ENCODE measurements at regions not wholly inside any gene's neighbourhood (a gene's known extent, or its start where the extent isn't known, plus 50 kb on each side); places are given as distances from the start of the nearest gene placed in this dataset.
"Not testable (repeated sequence)": the region's sequence is repeated elsewhere in the genome, so short reads cannot be mapped to it uniquely, and the experiment has no call there.

DNA sequence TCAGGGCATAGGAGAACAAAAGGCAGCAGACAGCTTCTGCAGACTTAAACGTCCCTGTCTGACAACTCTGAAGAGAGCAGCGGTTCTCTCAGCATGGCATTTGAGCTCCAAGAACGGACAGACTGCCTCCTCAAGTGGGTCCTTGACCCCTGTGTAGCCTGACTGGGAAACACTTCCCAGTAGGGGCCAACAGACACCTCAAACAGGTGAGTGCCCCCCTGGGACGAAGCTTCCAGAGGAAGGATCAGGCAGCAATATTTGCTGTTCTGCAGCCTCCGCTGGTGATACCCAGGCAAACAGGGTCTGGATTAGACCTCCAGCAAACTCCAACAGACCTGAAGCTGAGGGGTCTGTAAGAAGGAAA, 66.9 kb upstream of the NEDD9 start:
- H3K9ac ChIP-seq (ENCODE audit: low read length in 3 of 3); H3K4me3 ChIP-seq (ENCODE audit: low read length in 3 of 3); DNase-seq; H3K4me1 ChIP-seq (ENCODE audit: control insufficient read depth in 2 of 3, insufficient read depth in 2 of 3, low read depth in 1 of 3, low read length in 3 of 3); H3K36me3 ChIP-seq (ENCODE audit: control insufficient read depth in 2 of 3, insufficient read depth in 3 of 3, low read length in 3 of 3); intact Hi-C loops (cut with DNase I); FAIRE-seq; H3K27me3 ChIP-seq (ENCODE audit: control insufficient read depth, insufficient read depth, low read length); H3K9me3 ChIP-seq (ENCODE audit: control insufficient read depth in 2 of 3, insufficient read depth in 1 of 3, low read length in 3 of 3); H3K27ac ChIP-seq (ENCODE audit: low read depth in 2 of 2, low read length in 2 of 2): not testable (repeated sequence)

DNA sequence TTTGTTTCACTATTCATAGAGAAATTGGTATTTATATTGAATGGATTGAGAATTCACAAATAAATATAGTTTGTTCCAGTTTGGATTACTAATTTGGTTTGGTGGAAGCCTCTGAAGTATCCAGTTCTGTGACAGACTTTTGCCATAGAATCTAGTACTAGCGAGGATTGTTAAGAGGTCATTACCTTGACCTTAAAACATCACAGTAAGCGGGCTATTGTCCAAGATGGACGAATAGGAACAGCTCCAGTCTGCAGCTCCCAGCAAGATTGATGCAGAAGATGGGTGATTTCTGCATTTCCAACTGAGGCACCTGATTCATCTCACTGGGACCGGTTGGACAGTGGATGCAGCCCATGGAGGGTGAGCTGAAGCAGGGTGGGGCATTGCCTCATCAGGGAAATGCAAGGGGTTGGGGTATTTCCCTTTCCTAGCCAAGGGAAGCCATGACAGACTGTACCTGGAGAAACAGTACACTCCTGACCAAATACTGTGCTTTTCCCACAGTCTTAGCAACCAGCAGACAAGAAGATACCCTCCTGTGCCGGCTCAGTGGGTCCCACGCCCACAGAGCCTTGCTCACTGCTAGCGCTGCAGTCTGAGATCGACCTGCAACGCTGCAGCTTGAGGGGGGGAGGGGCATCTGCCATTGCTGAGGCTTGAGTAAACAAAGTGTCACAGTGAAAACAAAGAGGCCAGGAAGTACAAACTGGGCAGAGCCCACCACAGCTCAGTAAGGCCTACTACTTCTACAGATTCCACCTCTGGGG, 66.4 kb upstream of the NEDD9 start:
- peak in 4 of 5 donors; percentile 55 to 75 (median 64) for DNase-seq
- no peak overlapping the region for H3K9ac ChIP-seq (ENCODE audit: low read length in 3 of 3)

DNA sequence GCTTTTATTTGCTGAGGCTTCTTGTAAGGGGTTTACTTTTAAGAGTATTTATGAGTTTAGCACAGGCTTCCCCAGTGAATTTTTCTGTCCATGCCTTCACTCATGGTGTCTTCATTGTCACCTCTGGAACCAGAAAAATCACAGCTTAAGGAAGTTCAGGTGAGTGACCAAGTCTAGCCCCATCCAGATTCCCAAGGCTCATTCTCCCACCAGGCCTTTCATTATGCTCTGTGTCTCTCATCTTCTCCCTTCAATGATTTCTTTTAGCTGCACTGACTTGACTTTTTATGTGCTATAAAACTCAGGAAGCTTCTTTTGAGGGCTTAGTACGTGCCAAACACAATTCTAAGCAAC, 64.9 kb upstream of the NEDD9 start:
- Histone ChIP-seq H3K9ac (ENCODE audit: low read length in 3 of 3) (no peak overlapping the region), H3K27me3 (ENCODE audit: control insufficient read depth, insufficient read depth, low read length) (no peaks in the 10 kb centered on the region), H3K9me3 (ENCODE audit: control insufficient read depth in 2 of 3, insufficient read depth in 1 of 3, low read length in 3 of 3) (no peaks in the 10 kb centered on the region), H3K4me3 (ENCODE audit: low read length in 3 of 3) (no peak overlapping the region), H3K27ac (ENCODE audit: low read depth in 2 of 2, low read length in 2 of 2) (no peak overlapping the region), H3K36me3 (ENCODE audit: control insufficient read depth in 2 of 3, insufficient read depth in 3 of 3, low read length in 3 of 3) (no peaks in the 10 kb centered on the region), H3K4me1 (ENCODE audit: control insufficient read depth in 2 of 3, insufficient read depth in 2 of 3, low read depth in 1 of 3, low read length in 3 of 3) (peaks cover 0 to 8% (median 3%) of the 10 kb centered on the region in 3 donors)
- DNase-seq = no peak
- TF ChIP-seq, protein P1, sequence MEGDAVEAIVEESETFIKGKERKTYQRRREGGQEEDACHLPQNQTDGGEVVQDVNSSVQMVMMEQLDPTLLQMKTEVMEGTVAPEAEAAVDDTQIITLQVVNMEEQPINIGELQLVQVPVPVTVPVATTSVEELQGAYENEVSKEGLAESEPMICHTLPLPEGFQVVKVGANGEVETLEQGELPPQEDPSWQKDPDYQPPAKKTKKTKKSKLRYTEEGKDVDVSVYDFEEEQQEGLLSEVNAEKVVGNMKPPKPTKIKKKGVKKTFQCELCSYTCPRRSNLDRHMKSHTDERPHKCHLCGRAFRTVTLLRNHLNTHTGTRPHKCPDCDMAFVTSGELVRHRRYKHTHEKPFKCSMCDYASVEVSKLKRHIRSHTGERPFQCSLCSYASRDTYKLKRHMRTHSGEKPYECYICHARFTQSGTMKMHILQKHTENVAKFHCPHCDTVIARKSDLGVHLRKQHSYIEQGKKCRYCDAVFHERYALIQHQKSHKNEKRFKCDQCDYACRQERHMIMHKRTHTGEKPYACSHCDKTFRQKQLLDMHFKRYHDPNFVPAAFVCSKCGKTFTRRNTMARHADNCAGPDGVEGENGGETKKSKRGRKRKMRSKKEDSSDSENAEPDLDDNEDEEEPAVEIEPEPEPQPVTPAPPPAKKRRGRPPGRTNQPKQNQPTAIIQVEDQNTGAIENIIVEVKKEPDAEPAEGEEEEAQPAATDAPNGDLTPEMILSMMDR (IDR thresholded peaks at IDR 0.05; ENCODE audit: borderline replicate concordance, extremely low read depth, insufficient read depth) = no peak
- no peak for FAIRE-seq
- intact Hi-C loops (cut with DNase I) = no loop called here

More for the DNA sequence above, 66.4 kb upstream of the NEDD9 start:
- H3K27me3 ChIP-seq (ENCODE audit: control insufficient read depth, insufficient read depth, low read length) = no peaks in the 10 kb centered on the region
- H3K27ac ChIP-seq (ENCODE audit: low read depth in 2 of 2, low read length in 2 of 2) = no peak overlapping the region
- H3K36me3 ChIP-seq (ENCODE audit: control insufficient read depth in 2 of 3, insufficient read depth in 3 of 3, low read length in 3 of 3) = no peaks in the 10 kb centered on the region
- no peak overlapping the region for H3K4me3 ChIP-seq (ENCODE audit: low read length in 3 of 3)
- H3K4me1 ChIP-seq (ENCODE audit: control insufficient read depth in 2 of 3, insufficient read depth in 2 of 3, low read depth in 1 of 3, low read length in 3 of 3) = peaks cover 0 to 8% (median 3%) of the 10 kb centered on the region in 3 donors
- no peaks in the 10 kb centered on the region for H3K9me3 ChIP-seq (ENCODE audit: control insufficient read depth in 2 of 3, insufficient read depth in 1 of 3, low read length in 3 of 3)
- intact Hi-C loops (cut with DNase I) = no loop called here
- TF ChIP-seq, protein P1 (IDR thresholded peaks at IDR 0.05; ENCODE audit: borderline replicate concordance, extremely low read depth, insufficient read depth) = no peak
- no peak for FAIRE-seq

DNA sequence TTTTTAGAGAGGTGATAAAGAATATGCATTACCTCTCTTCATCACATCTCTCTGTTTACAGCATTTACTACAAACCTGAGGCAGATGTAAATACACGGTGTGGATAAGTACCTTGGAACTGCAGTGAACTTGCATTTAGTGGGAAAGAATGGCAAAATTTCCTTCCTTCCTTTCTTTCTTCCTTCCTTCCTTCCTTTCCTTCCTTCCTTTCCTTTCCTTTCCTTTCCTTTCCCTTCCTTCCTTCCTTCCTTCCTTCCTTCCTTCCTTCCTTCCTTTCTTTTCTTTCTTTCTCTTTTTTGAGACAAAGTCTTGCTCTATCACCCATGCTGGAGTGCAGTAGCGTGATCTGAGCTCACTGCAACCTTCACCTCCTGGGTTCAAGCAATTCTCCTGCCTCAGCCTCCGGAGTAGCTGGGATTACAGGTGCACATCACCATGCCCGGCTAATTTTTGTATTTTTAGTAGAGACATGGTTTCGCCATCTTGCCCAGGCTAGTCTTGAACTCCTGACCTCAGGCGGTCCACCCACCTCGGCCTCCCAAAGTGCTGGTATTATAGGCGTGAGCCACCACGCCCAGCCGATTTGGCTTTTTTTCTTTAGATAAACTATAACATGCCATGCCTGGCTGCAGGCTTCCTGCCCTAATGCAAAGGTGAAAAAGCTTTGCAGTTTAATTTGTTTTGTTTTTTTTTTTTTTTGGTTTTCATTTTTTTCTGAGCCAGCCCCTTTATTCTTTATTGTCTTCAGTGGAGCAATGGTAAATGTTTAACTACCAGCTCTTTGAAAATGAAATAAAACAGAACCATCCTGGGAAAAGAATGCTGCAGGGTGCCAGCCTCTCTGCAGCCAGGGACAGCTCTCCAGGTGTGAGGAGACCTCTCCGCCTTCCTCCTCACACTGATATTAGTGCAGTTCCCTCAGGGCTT, 64.2 kb upstream of the NEDD9 start:
- DNase-seq (peak in 1 of 5 donors; percentile 37), FAIRE-seq (no peak)
- Histone ChIP-seq H3K4me1 (ENCODE audit: control insufficient read depth in 2 of 3, insufficient read depth in 2 of 3, low read depth in 1 of 3, low read length in 3 of 3) (peaks cover 0 to 8% (median 3%) of the 10 kb centered on the region in 3 donors), H3K27ac (ENCODE audit: low read depth in 2 of 2, low read length in 2 of 2) (no peak overlapping the region), H3K27me3 (ENCODE audit: control insufficient read depth, insufficient read depth, low read length) (no peaks in the 10 kb centered on the region), H3K4me3 (ENCODE audit: low read length in 3 of 3) (no peak overlapping the region), H3K36me3 (ENCODE audit: control insufficient read depth in 2 of 3, insufficient read depth in 3 of 3, low read length in 3 of 3) (no peaks in the 10 kb centered on the region), H3K9ac (ENCODE audit: low read length in 3 of 3) (no peak overlapping the region), H3K9me3 (ENCODE audit: control insufficient read depth in 2 of 3, insufficient read depth in 1 of 3, low read length in 3 of 3) (no peaks in the 10 kb centered on the region)
- TF ChIP-seq, protein P1 (IDR thresholded peaks at IDR 0.05; ENCODE audit: borderline replicate concordance, extremely low read depth, insufficient read depth) = no peak
- intact Hi-C loops (cut with DNase I) = no loop called here

Data from kidney (tissue), 13 donors.